ENCODE measurements at regions not wholly inside any gene's neighbourhood (a gene's known extent, or its start where the extent isn't known, plus 50 kb on each side); places are given as distances from the start of the nearest gene placed in this dataset.

- peak; percentile 33 for DNase-seq
Measured at GRCh38 chr11:112795142-112795815, 165.9 kb upstream of the NCAM1 start.

- DNase-seq: no peak
Measured at GRCh38 chr11:112795911-112796649, 165.1 kb upstream of the NCAM1 start.

GRCh38 chr11:112797092-112797491 is 164.1 kb upstream of the NCAM1 start:
- no peak for DNase-seq

- DNase-seq: peak; percentile 23
Measured at GRCh38 chr11:112797648-112798293, 163.4 kb upstream of the NCAM1 start.

GRCh38 chr11:112801025-112801816 is 160.0 kb upstream of the NCAM1 start:
- no peak for DNase-seq

GRCh38 chr11:112801817-112802088 is 159.5 kb upstream of the NCAM1 start:
- no peak for DNase-seq

DNA sequence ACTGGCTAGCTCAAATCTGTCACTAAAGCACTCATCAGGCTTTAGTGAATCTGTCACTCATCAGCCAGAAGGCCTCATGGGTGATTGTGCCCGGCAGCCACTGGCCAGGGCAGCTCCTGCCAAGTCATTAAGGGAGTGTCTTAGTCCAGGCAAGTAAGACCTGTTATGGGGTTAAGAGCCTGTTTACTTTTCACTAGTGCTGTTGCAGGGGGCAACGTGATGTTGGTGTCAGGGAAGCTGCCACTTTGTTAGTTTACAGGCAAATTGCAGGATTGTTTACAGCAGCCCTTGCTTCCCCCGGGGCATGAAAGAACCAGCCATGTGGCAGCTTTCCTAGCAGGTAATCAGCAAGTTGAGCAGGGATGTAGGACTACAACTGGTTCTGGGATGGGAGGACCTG is 155.6 kb upstream of the NCAM1 start:
- DNase-seq: no peak

DNA sequence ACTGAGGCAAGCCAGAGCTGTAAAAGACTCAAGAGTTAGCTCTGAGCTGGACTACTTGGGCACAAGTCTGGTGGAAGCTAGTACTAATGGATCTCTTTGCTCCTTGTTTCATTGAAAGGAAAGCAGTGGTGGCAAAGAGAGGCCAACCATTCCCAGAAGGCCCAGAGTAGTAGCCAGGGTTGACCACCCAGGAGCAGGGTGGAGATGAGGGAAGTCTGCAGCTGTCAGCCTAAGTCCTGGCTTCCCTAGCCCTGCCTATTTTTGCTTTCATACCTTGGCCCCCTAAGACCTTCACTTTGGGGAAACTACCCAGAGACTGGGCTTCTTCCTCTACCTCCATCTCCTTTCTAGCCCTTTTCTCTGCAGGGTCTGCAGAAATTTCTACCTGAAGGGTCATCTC is 155.0 kb upstream of the NCAM1 start:
- DNase-seq: no peak

GRCh38 chr11:112806876-112807275 is 154.3 kb upstream of the NCAM1 start:
- DNase-seq: no peak

DNA sequence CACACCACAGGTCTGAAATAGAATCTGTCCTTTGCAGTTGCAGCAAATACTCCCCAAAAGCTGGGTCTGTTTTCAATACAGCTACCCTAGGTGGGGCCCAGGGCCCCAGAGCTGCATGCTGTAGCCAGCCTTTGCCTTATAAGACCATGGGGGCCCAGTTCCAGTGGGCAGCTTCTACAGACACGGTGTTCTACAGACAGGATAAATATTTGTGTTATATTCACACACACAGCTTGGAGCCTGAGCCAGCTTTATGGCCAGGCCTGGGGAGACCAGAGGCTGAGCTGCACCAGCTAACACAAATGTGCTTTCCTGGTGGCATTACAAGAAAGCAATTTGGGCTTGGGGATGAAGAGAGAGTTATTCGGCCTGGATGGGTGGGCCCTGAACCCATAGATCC is 151.8 kb upstream of the NCAM1 start:
- no peak for DNase-seq

GRCh38 chr11:112810951-112811350 is 150.3 kb upstream of the NCAM1 start:
- DNase-seq: no peak

GRCh38 chr11:112811783-112812182 is 149.4 kb upstream of the NCAM1 start:
- DNase-seq: no peak

GRCh38 chr11:112812729-112813128 is 148.5 kb upstream of the NCAM1 start:
- no peak for DNase-seq

DNA sequence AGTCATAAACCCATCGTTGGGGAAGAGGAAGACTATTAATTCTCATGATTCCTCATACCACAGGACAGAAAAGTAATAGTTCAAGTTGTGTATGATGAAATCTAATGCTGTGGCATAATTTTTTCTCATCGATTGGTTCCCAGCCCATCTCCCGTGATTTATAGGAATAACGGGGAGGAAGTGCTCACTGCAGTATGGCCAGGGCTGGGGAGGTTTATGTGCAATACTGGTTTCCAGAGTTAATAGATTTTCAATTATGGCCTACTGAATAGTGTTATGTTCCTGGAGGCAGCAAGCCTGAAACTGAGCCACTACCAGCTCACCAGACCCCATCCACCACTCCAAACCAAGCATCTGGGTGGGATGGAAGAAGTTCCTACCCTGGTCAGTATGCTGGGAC is 147.1 kb upstream of the NCAM1 start:
- DNase-seq: no peak

GRCh38 chr11:112817376-112817775 is 143.8 kb upstream of the NCAM1 start:
- no peak for DNase-seq

- no peak for DNase-seq
Measured at GRCh38 chr11:112822478-112823274, 138.5 kb upstream of the NCAM1 start.

DNA sequence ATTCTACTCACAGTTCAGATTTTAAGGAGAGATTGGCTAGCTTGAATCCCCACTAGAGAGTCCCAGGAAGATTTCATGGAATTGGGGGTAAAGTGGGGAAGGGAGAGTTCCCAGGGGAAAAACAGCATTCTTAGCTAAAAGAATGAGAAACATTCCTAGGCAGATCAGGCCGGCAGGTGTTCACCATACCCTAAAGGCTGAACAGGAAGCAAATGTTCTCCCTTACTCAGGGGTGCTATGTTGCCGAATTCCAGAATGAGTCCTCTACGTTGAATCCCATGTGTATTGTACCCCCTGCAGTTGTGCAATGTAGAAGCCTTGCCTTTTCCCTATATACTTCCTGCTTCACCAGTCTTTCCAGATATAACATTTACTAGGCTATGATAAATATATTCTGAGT is 135.2 kb upstream of the NCAM1 start:
- DNase-seq: no peak

- DNase-seq: no peak
Measured at GRCh38 chr11:112826788-112827187, 134.4 kb upstream of the NCAM1 start.

- no peak for DNase-seq
Measured at GRCh38 chr11:112828421-112828820, 132.8 kb upstream of the NCAM1 start.

DNA sequence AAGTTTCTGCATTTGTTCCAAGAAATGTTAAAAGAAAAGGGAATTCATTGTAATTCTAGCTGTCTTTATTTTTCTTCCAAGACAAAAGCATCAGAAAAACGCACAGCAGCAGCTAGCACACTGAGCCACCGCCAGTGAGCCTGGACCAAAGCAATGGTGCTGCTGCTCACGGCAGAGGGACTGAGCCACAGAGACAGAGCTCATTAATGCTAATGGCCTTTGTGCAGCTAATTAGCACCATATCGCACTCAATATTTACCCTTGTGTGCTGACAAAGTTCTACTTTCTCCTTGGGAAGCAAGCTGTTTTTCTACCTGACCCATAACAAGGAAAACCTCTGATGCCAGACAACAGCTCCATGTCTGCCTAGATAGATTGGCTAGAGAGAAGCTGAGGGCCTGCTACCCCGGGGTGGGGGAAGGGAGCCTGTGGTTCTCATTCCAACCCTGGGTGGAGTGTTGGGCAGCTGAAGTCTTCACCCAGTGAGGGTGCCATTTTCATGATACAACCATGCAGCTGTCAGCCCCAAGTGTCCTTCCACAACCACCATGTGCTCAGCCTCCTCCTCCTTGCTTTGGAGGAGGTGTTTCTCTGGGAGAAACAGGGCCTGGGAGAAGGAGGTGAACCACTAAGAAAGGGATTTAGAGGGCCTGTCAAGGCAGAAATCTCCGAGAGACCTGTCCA is 131.1 kb upstream of the NCAM1 start:
- no peak for DNase-seq

GRCh38 chr11:112831041-112831440 is 130.2 kb upstream of the NCAM1 start:
- no peak for DNase-seq
